Dedifferentiated amniotic fluid mesenchymal stem cell (primary cell): ENCODE measurements at regions not wholly inside any gene's neighbourhood (a gene's known extent, or its start where the extent isn't known, plus 50 kb on each side); places are given as distances from the start of the nearest gene placed in this dataset.
"Not testable (repeated sequence)": the region's sequence is repeated elsewhere in the genome, so short reads cannot be mapped to it uniquely, and the experiment has no call there.

Source experiments
- DNase-seq: peaks from one replicate; pipeline ENCODE4 v3.0.0-alpha.2; 2016; ENCODE audit errors: extremely low spot score

GRCh38 chr19:29054886-29055675 lies 157.9 kb downstream of the UQCRFS1 start:
- no peak for DNase-seq

DNA sequence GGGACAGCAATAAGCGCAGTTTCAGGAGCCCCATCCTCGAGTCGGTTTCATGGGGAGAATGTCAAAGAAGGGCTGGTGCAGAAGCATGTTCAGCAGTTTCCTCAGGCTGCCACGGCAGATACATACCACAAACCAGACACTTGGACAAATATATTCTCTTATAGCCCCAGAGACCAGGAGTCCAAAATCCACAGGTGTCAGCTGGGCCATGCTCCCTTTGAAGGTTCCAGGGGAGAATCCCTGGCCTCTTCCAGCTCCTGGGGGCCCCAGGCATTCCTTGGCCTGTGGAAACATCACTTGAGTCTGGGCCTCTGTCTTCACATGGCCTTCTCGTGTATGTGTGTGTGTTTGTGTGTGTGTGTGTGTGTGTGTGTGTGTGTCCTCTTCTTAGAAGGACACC lies 164.1 kb downstream of the UQCRFS1 start:
- no peak for DNase-seq

DNA sequence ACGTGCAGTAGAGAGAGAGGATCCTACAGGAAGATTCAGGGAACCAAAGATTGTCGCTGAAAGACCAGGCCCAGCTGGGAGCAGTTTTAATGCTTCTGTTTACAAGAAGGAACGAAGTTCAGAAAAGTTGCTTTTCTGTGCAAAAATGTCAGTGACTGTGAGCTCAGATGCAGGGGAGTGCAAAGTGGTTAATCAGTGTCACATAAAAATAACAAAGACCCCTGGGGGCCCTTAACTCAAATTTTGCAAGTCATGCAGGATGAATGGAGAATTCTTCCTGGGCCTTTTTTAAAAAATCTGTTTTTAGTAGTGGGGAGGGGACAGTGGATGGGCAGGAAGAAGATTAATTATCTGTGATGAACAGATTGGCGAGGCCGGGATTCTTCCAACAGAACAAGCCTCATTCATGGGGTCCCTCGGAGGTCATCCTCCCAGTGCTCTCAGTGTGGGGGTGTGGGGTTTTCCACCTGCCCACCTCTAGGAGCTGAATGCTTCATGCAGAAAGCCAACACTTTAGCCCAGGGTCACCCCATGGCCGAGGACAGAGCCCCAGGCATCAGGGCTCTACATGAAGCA lies 167.2 kb downstream of the UQCRFS1 start:
- DNase-seq: no peak

- DNase-seq: no peak
Observed at GRCh38 chr19:29044037-29044436, 168.9 kb downstream of the UQCRFS1 start.

DNA sequence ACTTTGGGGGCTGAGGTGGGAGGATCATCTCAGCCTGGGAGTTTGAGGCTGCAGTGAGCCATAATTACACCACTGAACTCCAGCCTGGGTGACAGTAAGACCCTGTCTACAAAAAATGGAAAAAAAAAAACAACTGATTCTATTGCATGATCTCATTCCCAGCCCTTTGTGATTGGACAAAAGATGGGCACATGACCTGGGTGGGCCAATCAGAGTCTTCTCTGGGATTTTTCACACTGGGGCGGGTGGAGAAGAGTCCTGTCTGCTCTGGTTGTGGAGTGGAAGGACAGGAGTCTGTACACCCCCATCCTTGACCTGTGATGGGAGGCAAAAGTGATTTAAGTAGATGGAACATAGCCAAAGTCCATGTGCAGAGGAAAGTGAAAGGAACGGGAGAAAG lies 170.5 kb downstream of the UQCRFS1 start:
- DNase-seq: no peak

GRCh38 chr19:29040951-29041350 lies 172.0 kb downstream of the UQCRFS1 start:
- no peak for DNase-seq

- DNase-seq: no peak
Observed at GRCh38 chr19:29040292-29040691, 172.7 kb downstream of the UQCRFS1 start.

GRCh38 chr19:29039036-29039435 lies 173.9 kb downstream of the UQCRFS1 start:
- DNase-seq: not testable (repeated sequence)

DNA sequence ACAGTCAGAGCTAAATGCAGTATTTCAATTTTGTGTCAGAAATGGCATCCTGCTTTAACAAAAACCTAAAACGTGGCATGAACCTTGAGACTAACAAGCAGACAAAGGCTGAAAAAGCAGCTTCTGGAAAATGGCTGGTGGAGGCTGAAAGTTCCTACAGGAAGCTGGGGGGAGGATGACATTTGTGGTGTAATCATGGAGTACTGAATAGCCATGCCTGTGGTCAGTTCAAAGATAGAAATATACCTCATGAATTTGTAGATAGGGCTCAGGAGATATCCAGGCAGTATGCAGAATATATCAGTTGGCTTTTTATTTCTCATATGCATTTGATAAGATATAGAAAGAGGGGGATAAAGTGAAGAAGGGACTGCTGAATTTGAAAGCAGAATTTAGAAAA lies 181.7 kb downstream of the UQCRFS1 start:
- no peak for DNase-seq

- DNase-seq: no peak
Observed at GRCh38 chr19:29029268-29029958, 183.5 kb downstream of the UQCRFS1 start.

- no peak for DNase-seq
Observed at GRCh38 chr19:29022599-29022998, 190.4 kb downstream of the UQCRFS1 start.

DNA sequence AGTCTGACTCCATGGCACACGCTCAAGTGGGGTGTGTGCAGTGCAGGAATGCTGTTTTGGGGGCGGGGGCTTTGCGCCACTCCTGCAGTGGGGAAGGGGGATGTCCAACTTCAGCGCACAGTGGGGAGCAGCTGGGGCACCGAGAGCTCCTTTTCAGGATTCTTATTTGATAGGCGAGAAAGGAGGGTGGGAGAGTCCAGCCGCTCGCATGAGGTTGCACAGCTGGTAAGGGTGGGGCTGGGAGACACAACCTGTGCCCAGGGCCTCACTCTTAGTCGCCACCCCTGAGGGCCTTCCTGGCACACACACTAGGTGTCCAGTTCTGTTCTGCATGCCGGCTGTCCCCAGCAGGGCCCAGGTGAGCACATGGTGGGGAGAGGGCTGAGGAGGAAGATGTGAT lies 190.8 kb downstream of the UQCRFS1 start:
- no peak for DNase-seq

GRCh38 chr19:29021232-29021916 lies 191.6 kb downstream of the UQCRFS1 start:
- DNase-seq: no peak

GRCh38 chr19:29019403-29019802 lies 193.5 kb downstream of the UQCRFS1 start:
- no peak for DNase-seq

GRCh38 chr19:29018542-29018941 lies 194.4 kb downstream of the UQCRFS1 start:
- DNase-seq: no peak

GRCh38 chr19:29017788-29018187 lies 195.2 kb downstream of the UQCRFS1 start:
- no peak for DNase-seq

DNA sequence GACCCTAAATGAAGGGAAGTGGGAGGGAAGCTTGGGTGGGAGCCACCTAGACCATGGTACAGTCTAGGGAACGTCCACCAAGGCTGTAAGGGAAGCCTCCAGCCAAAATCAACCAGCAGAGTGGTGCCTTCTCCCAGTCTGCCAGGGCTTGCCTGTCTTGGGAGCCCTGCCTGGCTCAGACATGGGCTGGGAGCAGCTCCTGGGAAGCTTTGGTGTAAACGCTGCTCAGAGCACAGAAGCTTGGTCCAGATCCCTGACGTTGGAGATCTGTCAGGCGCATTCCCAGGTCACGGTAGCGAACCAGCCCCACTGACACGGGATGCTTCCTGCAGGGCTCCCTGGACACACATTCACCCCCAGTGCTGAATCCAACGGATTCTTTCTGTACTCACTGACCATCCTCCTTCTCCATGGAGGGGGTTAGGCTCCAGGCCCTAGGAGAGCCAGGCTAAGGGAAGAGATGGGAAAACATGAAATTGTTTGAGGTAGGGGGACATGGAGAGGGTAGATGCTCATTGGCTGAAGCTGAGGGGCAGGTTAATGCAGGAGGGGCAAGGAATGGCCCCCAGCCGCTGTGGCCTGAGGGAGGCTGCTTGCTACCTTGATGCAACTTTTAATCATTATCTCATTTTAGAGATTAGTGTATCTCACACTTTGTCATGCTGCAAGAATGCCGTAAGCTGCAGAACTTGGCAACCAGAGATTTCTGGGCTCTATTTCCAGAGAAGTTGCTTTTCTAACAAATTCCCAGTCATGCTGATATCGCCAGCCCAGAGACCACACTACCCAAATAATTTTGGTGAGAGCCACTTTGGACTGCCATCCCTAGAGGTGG lies 195.8 kb downstream of the UQCRFS1 start:
- no peak for DNase-seq

GRCh38 chr19:29016353-29016752 lies 196.6 kb downstream of the UQCRFS1 start:
- DNase-seq: no peak

GRCh38 chr19:29015569-29015968 lies 197.4 kb downstream of the UQCRFS1 start:
- no peak for DNase-seq

DNA sequence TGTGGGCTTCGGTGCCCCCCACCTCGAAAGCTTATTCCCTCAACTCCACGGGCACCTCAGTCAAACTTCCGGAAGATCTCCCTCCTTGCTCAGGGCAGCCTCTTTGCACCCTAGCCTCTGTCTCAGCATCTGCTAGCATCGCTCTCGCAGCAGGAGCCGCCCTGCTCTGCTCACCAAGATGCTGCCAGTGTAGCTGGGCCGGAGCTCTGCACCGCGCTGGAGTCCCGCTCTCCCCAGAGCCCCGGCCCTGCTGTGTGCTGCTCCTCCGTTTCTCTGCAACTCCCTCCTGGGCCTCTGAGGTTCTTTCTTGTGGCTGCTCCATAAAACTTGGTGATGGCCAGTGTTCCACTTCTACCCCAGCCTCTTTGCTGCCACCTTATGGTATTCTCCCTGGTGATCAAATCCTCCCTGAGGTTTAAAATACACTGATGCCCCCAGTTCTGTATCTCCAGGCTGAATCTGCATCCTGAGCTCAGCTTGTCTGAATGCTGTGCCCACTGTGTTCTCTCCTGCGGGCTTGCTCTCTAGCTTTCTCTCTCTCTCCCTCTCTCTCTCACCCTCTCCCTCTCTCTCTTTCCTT lies 198.0 kb downstream of the UQCRFS1 start:
- DNase-seq: no peak

- no peak for DNase-seq
Observed at GRCh38 chr19:29013988-29014387, 199.0 kb downstream of the UQCRFS1 start.
